ENCODE measurements at regions not wholly inside any gene's neighbourhood (a gene's known extent, or its start where the extent isn't known, plus 50 kb on each side); places are given as distances from the start of the nearest gene placed in this dataset.

GRCh38 chr2:238659231-238659630, 188.7 kb upstream of the TWIST2 start:
- no peak for TF ChIP-seq POLR2A (IDR thresholded peaks at IDR 0.05)
- TF ChIP-seq EP300 (IDR thresholded peaks at IDR 0.05), result no peak
- no peak for TF ChIP-seq CTCF (IDR thresholded peaks at IDR 0.05)
- TF ChIP-seq POLR2AphosphoS5 (IDR thresholded peaks at IDR 0.05), result no peak

All from suprapubic skin (tissue), 4 donors.